Liver (tissue), 3 donors: ENCODE measurements at regions not wholly inside any gene's neighbourhood (a gene's known extent, or its start where the extent isn't known, plus 50 kb on each side); places are given as distances from the start of the nearest gene placed in this dataset.

Experiments used
- JUND ChIP-seq, 2 donors: IDR thresholded peaks; 2 replicates each; pipeline ENCODE4 v1.6.1; 2016; ENCODE audit warnings: antibody characterized with exemption in 2 of 2
- RAD21 ChIP-seq, 2 donors: IDR thresholded peaks; 2 replicates each; pipeline ENCODE4 v1.6.1; 2016; ENCODE audit warnings: antibody characterized with exemption in 2 of 2, mild to moderate bottlenecking in 2 of 2
- RXRA ChIP-seq, 2 donors: IDR thresholded peaks; 2 replicates each; pipeline ENCODE4 v1.6.1; 2017 to 2018; ENCODE audit warnings: antibody characterized with exemption in 2 of 2, mild to moderate bottlenecking in 1 of 2
- YY1 ChIP-seq: IDR thresholded peaks from 2 replicates; pipeline ENCODE4 v1.6.1; 2016; ENCODE audit warnings: antibody characterized with exemption, mild to moderate bottlenecking
- TF ChIP-seq, protein P1 (sequence below): fragments of 150-350 bp; IDR thresholded peaks from 2 replicates; pipeline ENCODE4 v1.5.1; 2017; ENCODE audit warnings: improper control_type of control experiment, low read depth, low read length; ENCODE audit not compliant: missing input control
- TF ChIP-seq, protein P2 (sequence below): IDR thresholded peaks from 2 replicates; pipeline ENCODE4 v1.6.1; 2016; ENCODE audit warnings: antibody characterized with exemption
- donor health status: healthy.
- donor health status: healthy.

- TF ChIP-seq JUND (IDR thresholded peaks at IDR 0.05): no peak
- TF ChIP-seq, protein P1, sequence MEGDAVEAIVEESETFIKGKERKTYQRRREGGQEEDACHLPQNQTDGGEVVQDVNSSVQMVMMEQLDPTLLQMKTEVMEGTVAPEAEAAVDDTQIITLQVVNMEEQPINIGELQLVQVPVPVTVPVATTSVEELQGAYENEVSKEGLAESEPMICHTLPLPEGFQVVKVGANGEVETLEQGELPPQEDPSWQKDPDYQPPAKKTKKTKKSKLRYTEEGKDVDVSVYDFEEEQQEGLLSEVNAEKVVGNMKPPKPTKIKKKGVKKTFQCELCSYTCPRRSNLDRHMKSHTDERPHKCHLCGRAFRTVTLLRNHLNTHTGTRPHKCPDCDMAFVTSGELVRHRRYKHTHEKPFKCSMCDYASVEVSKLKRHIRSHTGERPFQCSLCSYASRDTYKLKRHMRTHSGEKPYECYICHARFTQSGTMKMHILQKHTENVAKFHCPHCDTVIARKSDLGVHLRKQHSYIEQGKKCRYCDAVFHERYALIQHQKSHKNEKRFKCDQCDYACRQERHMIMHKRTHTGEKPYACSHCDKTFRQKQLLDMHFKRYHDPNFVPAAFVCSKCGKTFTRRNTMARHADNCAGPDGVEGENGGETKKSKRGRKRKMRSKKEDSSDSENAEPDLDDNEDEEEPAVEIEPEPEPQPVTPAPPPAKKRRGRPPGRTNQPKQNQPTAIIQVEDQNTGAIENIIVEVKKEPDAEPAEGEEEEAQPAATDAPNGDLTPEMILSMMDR: no peak
- no peak for TF ChIP-seq YY1
- TF ChIP-seq RXRA (IDR thresholded peaks at IDR 0.05): no peak
- TF ChIP-seq, protein P2, sequence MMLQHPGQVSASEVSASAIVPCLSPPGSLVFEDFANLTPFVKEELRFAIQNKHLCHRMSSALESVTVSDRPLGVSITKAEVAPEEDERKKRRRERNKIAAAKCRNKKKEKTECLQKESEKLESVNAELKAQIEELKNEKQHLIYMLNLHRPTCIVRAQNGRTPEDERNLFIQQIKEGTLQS: no peak
- no peak for TF ChIP-seq RAD21 (IDR thresholded peaks at IDR 0.05)
Observed at GRCh38 chr10:105973902-105974301, 1190.6 kb downstream of the SORCS1 start.
